ENCODE measurements at regions not wholly inside any gene's neighbourhood (a gene's known extent, or its start where the extent isn't known, plus 50 kb on each side); places are given as distances from the start of the nearest gene placed in this dataset.

DNA sequence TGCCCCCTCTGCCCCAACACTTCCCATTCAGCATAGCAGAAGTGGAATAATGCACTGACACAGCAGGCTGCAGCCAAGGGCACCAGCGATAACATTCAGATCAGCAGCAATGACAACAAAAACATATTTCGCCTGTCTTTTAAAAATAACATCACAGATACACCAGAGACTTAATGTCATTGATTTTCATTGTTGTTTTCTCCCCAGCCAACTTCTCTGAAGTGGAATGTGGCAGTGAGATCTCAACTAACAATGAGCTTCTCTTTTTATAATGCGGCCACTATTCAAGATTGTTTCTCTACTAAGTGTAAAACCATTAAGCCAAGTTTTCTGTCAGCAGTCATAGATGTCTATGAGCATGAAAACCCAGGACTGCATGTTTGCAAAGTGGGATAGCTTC lies 158.2 kb upstream of the TMEM229A start:
- TF ChIP-seq, protein P1, sequence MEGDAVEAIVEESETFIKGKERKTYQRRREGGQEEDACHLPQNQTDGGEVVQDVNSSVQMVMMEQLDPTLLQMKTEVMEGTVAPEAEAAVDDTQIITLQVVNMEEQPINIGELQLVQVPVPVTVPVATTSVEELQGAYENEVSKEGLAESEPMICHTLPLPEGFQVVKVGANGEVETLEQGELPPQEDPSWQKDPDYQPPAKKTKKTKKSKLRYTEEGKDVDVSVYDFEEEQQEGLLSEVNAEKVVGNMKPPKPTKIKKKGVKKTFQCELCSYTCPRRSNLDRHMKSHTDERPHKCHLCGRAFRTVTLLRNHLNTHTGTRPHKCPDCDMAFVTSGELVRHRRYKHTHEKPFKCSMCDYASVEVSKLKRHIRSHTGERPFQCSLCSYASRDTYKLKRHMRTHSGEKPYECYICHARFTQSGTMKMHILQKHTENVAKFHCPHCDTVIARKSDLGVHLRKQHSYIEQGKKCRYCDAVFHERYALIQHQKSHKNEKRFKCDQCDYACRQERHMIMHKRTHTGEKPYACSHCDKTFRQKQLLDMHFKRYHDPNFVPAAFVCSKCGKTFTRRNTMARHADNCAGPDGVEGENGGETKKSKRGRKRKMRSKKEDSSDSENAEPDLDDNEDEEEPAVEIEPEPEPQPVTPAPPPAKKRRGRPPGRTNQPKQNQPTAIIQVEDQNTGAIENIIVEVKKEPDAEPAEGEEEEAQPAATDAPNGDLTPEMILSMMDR (CRISPR knock-in tag; IDR thresholded peaks at IDR 0.05) = no peak
- TF ChIP-seq EZH2 (conservative IDR thresholded peaks at IDR 0.05; ENCODE audit: low read depth, low read length) = no peak
- TF ChIP-seq ASH2L (IDR thresholded peaks at IDR 0.05; ENCODE audit: insufficient read length, low read depth, low read length) = no peak
- TF ChIP-seq CHD2 (IDR thresholded peaks at IDR 0.05; ENCODE audit: low read depth, low read length) = no peak
- TF ChIP-seq ZNF850 (CRISPR knock-in tag; conservative IDR thresholded peaks at IDR 0.05) = no peak
